Adrenal gland (tissue), 5 donors: ENCODE measurements at regions not wholly inside any gene's neighbourhood (a gene's known extent, or its start where the extent isn't known, plus 50 kb on each side); places are given as distances from the start of the nearest gene placed in this dataset.
"Not testable (repeated sequence)": the region's sequence is repeated elsewhere in the genome, so short reads cannot be mapped to it uniquely, and the experiment has no call there.

Experiments
- POLR2A ChIP-seq, 2 donors: fragments of 450-650 bp; IDR thresholded peaks; one replicate each; pipeline ENCODE4 v1.6.1; 2017; ENCODE audit warnings: antibody characterized with exemption in 2 of 2, mild to moderate bottlenecking in 2 of 2, moderate library complexity in 1 of 2
- TF ChIP-seq, protein P1 (sequence below), 6 experiments: fragments of 450-650 bp in 4 of 6; fragments of 200-600 bp in 2 of 6; sonication (generic) in 1 of 6; IDR thresholded peaks; 1 replicate in 5 of 6; 2 replicates in 1 of 6; pipeline versions ENCODE4 v1.5.1 to v1.8.0; 2016 to 2021; ENCODE audit warnings: antibody characterized with exemption in 6 of 6, mild to moderate bottlenecking in 2 of 6, moderate library complexity in 1 of 6
- donor health status: DM: no; HTN: no; CAD: no.

DNA sequence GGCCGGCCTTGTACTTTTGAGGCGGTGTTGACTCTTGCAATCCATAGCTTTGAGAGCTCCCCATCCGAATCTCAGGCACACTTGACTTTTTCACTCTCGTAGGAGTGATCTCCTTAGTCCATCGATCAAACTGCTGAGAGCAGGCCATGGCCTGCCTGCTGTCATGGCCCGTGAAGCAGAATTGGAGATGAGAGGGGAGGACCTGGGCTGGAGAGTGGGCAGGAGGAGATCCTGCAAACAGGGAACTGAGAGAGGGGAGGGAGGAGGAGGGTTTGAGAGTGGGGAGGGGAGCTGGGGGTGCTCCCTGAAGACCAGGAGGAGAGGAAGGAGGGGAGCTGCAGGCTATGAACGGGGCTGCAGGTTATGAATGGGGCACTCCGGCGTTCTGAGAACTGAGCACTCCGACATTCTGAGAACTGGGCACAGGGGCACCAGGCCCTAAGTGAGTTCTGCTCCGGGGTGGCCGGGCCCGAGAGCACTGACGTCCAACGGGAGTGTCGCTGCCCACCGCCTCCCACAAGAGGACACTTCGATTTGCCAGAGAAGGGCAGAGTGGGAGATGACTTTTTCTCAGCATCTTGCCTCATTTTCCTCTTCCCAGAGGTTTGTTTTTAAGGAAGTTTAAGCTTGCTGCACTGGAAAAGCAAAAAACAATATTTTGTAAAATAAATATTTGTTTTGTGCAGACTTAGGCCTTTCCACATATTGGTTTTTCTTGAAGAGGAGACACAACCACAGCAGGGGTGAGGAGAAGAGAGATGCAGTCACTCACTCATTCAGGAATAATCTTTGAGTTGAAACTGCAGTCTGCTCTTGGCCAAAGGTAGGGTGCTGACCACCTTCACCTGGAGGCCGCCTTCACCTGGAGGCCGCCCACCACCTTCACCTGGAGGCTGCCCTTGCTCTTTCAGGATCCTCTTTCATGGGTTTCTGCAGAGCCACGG lies 194.2 kb downstream of the NPIPB11 start:
- not testable (repeated sequence) for TF ChIP-seq POLR2A (IDR thresholded peaks at IDR 0.05)
- TF ChIP-seq, protein P1, sequence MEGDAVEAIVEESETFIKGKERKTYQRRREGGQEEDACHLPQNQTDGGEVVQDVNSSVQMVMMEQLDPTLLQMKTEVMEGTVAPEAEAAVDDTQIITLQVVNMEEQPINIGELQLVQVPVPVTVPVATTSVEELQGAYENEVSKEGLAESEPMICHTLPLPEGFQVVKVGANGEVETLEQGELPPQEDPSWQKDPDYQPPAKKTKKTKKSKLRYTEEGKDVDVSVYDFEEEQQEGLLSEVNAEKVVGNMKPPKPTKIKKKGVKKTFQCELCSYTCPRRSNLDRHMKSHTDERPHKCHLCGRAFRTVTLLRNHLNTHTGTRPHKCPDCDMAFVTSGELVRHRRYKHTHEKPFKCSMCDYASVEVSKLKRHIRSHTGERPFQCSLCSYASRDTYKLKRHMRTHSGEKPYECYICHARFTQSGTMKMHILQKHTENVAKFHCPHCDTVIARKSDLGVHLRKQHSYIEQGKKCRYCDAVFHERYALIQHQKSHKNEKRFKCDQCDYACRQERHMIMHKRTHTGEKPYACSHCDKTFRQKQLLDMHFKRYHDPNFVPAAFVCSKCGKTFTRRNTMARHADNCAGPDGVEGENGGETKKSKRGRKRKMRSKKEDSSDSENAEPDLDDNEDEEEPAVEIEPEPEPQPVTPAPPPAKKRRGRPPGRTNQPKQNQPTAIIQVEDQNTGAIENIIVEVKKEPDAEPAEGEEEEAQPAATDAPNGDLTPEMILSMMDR (IDR thresholded peaks at IDR 0.05), result not testable (repeated sequence)
